ENCODE measurements at regions not wholly inside any gene's neighbourhood (a gene's known extent, or its start where the extent isn't known, plus 50 kb on each side); places are given as distances from the start of the nearest gene placed in this dataset.

DNA sequence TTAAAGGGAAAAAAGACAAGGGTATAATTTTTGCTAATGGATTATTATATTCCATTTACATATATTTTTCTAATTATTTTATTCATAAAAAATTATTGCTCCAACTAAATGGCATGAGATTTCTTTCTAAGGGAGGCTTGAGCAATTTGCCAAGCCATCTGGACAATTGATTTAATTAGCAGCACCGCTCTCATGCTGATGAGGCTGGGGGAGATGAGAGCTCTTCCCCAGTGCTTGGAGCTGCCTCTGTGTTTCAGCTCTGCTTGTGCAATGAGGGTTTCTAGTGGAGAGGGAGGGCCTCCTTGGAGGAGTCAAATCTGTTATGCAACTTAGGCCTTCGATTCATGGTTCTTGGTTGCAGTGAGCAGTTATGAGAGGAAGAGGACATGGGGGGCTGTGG lies 574.3 kb downstream of the TCERG1L start:
- no peaks in the 10 kb centered on the region for H3K36me3 ChIP-seq (ENCODE audit: insufficient read depth)
- no peaks in the 10 kb centered on the region for H4K20me1 ChIP-seq (ENCODE audit: insufficient read depth)
- no peak overlapping the region for H3K9ac ChIP-seq
- H3K4me1 ChIP-seq (ENCODE audit: low read depth, poor library complexity, severe bottlenecking): no peaks in the 10 kb centered on the region
- no peak overlapping the region for H3K4me2 ChIP-seq
- H3K4me3 ChIP-seq (IDR thresholded peaks at IDR 0.05; ENCODE audit: insufficient read depth, low read depth, low read length): no peak overlapping the region
- H2AFZ ChIP-seq (ENCODE audit: low read depth): no peak overlapping the region
- no peaks in the 10 kb centered on the region for H3K79me2 ChIP-seq (ENCODE audit: insufficient read depth, low read depth)
- H3K27me3 ChIP-seq (ENCODE audit: insufficient read depth, low read depth): no peaks in the 10 kb centered on the region
- TF ChIP-seq, protein P1, sequence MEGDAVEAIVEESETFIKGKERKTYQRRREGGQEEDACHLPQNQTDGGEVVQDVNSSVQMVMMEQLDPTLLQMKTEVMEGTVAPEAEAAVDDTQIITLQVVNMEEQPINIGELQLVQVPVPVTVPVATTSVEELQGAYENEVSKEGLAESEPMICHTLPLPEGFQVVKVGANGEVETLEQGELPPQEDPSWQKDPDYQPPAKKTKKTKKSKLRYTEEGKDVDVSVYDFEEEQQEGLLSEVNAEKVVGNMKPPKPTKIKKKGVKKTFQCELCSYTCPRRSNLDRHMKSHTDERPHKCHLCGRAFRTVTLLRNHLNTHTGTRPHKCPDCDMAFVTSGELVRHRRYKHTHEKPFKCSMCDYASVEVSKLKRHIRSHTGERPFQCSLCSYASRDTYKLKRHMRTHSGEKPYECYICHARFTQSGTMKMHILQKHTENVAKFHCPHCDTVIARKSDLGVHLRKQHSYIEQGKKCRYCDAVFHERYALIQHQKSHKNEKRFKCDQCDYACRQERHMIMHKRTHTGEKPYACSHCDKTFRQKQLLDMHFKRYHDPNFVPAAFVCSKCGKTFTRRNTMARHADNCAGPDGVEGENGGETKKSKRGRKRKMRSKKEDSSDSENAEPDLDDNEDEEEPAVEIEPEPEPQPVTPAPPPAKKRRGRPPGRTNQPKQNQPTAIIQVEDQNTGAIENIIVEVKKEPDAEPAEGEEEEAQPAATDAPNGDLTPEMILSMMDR (conservative IDR thresholded peaks at IDR 0.05; ENCODE audit: low read depth, low read length): no peak
- no peak overlapping the region for H3K27ac ChIP-seq

DNA sequence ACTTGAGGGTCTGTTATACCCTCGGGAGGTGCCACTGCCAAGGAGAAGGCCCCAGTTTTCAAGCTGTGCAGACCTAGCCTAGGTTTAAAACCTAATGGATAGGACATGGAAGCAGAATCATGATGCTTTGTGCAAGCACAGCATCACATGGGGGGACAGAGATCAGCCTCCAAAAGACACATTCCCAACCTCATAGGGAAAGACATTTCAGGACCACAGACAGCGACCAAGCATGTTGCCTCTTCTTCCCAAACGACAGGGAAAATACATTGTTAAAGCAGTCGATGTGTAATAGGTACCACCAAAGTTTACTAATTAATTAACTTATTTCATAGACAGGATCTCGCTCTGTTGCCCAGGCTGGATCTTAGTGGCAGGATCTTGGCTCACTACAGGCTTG lies 573.9 kb downstream of the TCERG1L start:
- Histone ChIP-seq H3K79me2 (ENCODE audit: insufficient read depth, low read depth) (no peaks in the 10 kb centered on the region), H3K27ac (no peak overlapping the region), H4K20me1 (ENCODE audit: insufficient read depth) (no peaks in the 10 kb centered on the region), H3K27me3 (ENCODE audit: insufficient read depth, low read depth) (no peaks in the 10 kb centered on the region), H3K4me3 (IDR thresholded peaks at IDR 0.05; ENCODE audit: insufficient read depth, low read depth, low read length) (no peak overlapping the region), H3K36me3 (ENCODE audit: insufficient read depth) (no peaks in the 10 kb centered on the region), H3K4me2 (no peak overlapping the region), H3K4me1 (ENCODE audit: low read depth, poor library complexity, severe bottlenecking) (no peaks in the 10 kb centered on the region), H3K9ac (no peak overlapping the region), H2AFZ (ENCODE audit: low read depth) (no peak overlapping the region)
- TF ChIP-seq, protein P1 (conservative IDR thresholded peaks at IDR 0.05; ENCODE audit: low read depth, low read length): no peak

DNA sequence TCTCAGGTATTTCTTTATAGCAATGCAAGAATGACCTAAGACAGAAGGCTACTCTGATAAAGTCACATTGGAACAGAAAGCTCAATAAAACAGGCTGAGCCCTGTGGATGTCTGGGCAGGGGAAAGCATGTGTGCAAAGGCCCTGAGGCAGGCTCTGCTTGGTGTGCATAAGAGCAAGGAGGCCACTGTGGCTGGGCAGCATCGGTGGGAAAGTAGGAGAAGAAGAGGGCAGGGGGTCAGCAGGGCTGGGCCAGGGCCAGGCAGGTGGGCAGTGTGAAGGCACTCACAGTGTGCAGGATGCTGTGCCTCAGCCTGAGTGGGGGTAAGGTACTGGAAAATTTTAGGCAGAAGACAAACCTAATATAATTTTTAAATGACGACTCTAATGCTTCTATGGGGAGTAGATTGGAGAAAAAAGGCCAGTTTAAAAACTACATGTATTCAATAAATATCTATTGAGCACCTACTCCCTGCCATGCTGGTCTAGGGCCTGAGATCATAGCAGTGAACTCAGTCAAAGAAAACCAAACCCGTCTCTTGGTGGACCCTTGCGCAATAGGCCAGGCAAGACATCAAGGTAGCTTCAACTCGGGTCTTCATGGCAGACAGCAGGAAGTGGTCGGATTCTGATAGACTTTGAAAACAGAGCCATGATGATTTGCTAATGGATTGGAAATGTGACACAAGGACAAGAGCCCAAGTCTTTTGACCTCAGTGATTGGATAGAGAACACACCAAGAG lies 572.3 kb downstream of the TCERG1L start:
- Histone ChIP-seq H2AFZ (ENCODE audit: low read depth) (no peak overlapping the region), H4K20me1 (ENCODE audit: insufficient read depth) (no peaks in the 10 kb centered on the region), H3K79me2 (ENCODE audit: insufficient read depth, low read depth) (no peaks in the 10 kb centered on the region), H3K27ac (no peak overlapping the region), H3K4me2 (no peak overlapping the region), H3K9ac (no peak overlapping the region), H3K36me3 (ENCODE audit: insufficient read depth) (no peaks in the 10 kb centered on the region), H3K27me3 (ENCODE audit: insufficient read depth, low read depth) (no peaks in the 10 kb centered on the region), H3K4me1 (ENCODE audit: low read depth, poor library complexity, severe bottlenecking) (no peaks in the 10 kb centered on the region), H3K4me3 (IDR thresholded peaks at IDR 0.05; ENCODE audit: insufficient read depth, low read depth, low read length) (no peak overlapping the region)
- TF ChIP-seq, protein P1 (conservative IDR thresholded peaks at IDR 0.05; ENCODE audit: low read depth, low read length): no peak

DNA sequence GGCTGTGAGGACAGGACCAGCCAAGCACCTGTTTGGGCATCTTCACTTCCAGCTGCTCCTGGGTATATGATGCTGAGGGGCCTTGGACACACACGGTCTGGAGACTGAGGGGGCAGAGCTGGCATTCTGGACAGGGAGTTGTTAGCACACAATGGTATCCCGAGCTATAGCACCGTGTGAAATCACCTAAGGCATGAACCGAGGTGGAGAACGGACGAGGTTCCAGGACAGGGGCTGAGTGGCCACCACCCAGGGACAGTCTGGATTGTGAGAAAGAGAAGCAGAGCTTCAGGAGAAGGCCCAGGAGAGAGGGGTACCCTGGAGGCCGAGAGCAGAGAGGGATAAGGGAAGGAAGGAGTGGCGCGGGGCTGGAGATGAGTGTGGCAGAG lies 571.8 kb downstream of the TCERG1L start:
- Histone ChIP-seq H2AFZ (ENCODE audit: low read depth) (no peak overlapping the region), H3K36me3 (ENCODE audit: insufficient read depth) (no peaks in the 10 kb centered on the region), H3K27me3 (ENCODE audit: insufficient read depth, low read depth) (no peaks in the 10 kb centered on the region), H3K4me2 (no peak overlapping the region), H3K79me2 (ENCODE audit: insufficient read depth, low read depth) (no peaks in the 10 kb centered on the region), H3K4me1 (ENCODE audit: low read depth, poor library complexity, severe bottlenecking) (no peaks in the 10 kb centered on the region), H3K27ac (no peak overlapping the region), H3K4me3 (IDR thresholded peaks at IDR 0.05; ENCODE audit: insufficient read depth, low read depth, low read length) (no peak overlapping the region), H4K20me1 (ENCODE audit: insufficient read depth) (no peaks in the 10 kb centered on the region), H3K9ac (no peak overlapping the region)
- TF ChIP-seq, protein P1 (conservative IDR thresholded peaks at IDR 0.05; ENCODE audit: low read depth, low read length): no peak

Data from KMS-11 (cell line).